K562 (cell line): ENCODE measurements at regions not wholly inside any gene's neighbourhood (a gene's known extent, or its start where the extent isn't known, plus 50 kb on each side); places are given as distances from the start of the nearest gene placed in this dataset.

ENCODE experiments used
- CHD2 ChIP-seq: IDR thresholded peaks from 2 replicates; pipeline ENCODE4 v1.6.1; 2011; ENCODE audit warnings: low read depth, low read length
- HNRNPUL1 ChIP-seq: fragments of 200-400 bp; formaldehyde crosslinking; IDR thresholded peaks from 2 replicates; pipeline ENCODE4 v1.6.1; 2017; ENCODE audit warnings: low read length
- MYC ChIP-seq, 2 experiments: fragments of 250-450 bp in 1 of 2; sonication (Bioruptor Pico) in 1 of 2; IDR thresholded peaks; 2 replicates each; pipeline versions ENCODE4 v1.5.1 to v1.6.1; 2012 to 2021; ENCODE audit warnings: low read depth in 2 of 2, borderline replicate concordance in 1 of 2, improper control_type of control experiment in 1 of 2, low read length in 1 of 2, mild to moderate bottlenecking in 1 of 2, moderate library complexity in 1 of 2
- STAT5B ChIP-seq: fragments of 250-450 bp; sonication (Bioruptor Pico); IDR thresholded peaks from 2 replicates; pipeline ENCODE4 v1.8.0; 2021; ENCODE audit warnings: mild to moderate bottlenecking, inconsistent platforms
- TRIM24 ChIP-seq, 2 experiments: fragments of 450-650 bp; IDR thresholded peaks; 2 replicates each; pipeline ENCODE4 v1.6.1; 2016
- ZNF184 ChIP-seq: sonication (generic); formaldehyde crosslinking; IDR thresholded peaks from 2 replicates; pipeline ENCODE4 v1.5.0; 2020; ENCODE audit warnings: missing genetic modification reagents
- ZNF274 ChIP-seq: IDR thresholded peaks from 2 replicates; pipeline ENCODE4 v1.6.1; 2011; ENCODE audit warnings: low read depth, mild to moderate bottlenecking, low read length, moderate library complexity, borderline replicate concordance
- ZNF780A ChIP-seq: fragments of 250-450 bp; sonication (Bioruptor Pico); IDR thresholded peaks from 2 replicates; pipeline ENCODE4 v1.5.0; 2021; ENCODE audit warnings: mild to moderate bottlenecking
- TF ChIP-seq, protein P1 (sequence below), 3 experiments: IDR thresholded peaks in 2 of 3; conservative IDR thresholded peaks in 1 of 3; 2 replicates each; pipeline ENCODE4 v1.5.1; 2011 to 2012; ENCODE audit warnings: low read length in 3 of 3, mild to moderate bottlenecking in 3 of 3, control low read depth in 2 of 3, improper control_type of control experiment in 1 of 3, inconsistent platforms in 1 of 3, low read depth in 1 of 3, mixed read lengths in 1 of 3, moderate library complexity in 1 of 3; ENCODE audit not compliant: insufficient read depth in 2 of 3
- TF ChIP-seq, protein P2 (sequence below): sonication (generic); formaldehyde crosslinking; IDR thresholded peaks from 2 replicates; pipeline ENCODE4 v1.8.1; 2023; ENCODE audit warnings: mild to moderate bottlenecking, missing genetic modification reagents

DNA sequence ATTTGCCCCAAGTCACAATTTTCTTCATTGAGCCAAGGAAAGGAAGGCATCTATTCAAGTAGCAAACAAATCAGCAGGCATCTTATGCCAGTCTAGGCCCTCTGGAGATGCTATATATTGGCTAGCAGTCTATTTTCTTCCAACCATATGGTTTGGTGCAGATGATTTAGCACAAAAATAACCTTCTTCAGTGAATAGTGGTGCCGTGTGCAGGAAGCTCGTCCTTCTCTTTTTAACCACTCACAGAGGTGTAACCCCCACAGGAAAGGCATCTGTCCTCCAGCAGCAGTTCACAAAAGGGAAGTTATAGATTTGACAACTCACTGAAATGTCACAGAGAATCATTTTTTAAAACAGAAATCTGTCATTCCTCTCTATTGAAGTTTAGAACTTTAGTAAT is 445.7 kb upstream of the SYT1 start:
- TF ChIP-seq, protein P1, sequence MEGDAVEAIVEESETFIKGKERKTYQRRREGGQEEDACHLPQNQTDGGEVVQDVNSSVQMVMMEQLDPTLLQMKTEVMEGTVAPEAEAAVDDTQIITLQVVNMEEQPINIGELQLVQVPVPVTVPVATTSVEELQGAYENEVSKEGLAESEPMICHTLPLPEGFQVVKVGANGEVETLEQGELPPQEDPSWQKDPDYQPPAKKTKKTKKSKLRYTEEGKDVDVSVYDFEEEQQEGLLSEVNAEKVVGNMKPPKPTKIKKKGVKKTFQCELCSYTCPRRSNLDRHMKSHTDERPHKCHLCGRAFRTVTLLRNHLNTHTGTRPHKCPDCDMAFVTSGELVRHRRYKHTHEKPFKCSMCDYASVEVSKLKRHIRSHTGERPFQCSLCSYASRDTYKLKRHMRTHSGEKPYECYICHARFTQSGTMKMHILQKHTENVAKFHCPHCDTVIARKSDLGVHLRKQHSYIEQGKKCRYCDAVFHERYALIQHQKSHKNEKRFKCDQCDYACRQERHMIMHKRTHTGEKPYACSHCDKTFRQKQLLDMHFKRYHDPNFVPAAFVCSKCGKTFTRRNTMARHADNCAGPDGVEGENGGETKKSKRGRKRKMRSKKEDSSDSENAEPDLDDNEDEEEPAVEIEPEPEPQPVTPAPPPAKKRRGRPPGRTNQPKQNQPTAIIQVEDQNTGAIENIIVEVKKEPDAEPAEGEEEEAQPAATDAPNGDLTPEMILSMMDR (IDR thresholded peaks at IDR 0.05 in 2 of 3, conservative IDR thresholded peaks at IDR 0.05 in 1 of 3; ENCODE audit: insufficient read depth in 2 of 3, low read depth in 1 of 3, low read length in 3 of 3): no peak
- no peak for TF ChIP-seq CHD2
- TF ChIP-seq ZNF274: no peak
- no peak for TF ChIP-seq ZNF780A (CRISPR knock-in tag)
- TF ChIP-seq, protein P2, sequence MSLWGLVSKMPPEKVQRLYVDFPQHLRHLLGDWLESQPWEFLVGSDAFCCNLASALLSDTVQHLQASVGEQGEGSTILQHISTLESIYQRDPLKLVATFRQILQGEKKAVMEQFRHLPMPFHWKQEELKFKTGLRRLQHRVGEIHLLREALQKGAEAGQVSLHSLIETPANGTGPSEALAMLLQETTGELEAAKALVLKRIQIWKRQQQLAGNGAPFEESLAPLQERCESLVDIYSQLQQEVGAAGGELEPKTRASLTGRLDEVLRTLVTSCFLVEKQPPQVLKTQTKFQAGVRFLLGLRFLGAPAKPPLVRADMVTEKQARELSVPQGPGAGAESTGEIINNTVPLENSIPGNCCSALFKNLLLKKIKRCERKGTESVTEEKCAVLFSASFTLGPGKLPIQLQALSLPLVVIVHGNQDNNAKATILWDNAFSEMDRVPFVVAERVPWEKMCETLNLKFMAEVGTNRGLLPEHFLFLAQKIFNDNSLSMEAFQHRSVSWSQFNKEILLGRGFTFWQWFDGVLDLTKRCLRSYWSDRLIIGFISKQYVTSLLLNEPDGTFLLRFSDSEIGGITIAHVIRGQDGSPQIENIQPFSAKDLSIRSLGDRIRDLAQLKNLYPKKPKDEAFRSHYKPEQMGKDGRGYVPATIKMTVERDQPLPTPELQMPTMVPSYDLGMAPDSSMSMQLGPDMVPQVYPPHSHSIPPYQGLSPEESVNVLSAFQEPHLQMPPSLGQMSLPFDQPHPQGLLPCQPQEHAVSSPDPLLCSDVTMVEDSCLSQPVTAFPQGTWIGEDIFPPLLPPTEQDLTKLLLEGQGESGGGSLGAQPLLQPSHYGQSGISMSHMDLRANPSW (CRISPR knock-in tag): no peak
- no peak for TF ChIP-seq TRIM24 (IDR thresholded peaks at IDR 0.05)
- no peak for TF ChIP-seq ZNF184 (CRISPR knock-in tag)
- no peak for TF ChIP-seq MYC (IDR thresholded peaks at IDR 0.05; ENCODE audit: low read depth, low read length)
- TF ChIP-seq MYC (CRISPR knock-in tag; IDR thresholded peaks at IDR 0.05; ENCODE audit: borderline replicate concordance, low read depth): no peak
- TF ChIP-seq STAT5B (CRISPR knock-in tag): no peak
- TF ChIP-seq HNRNPUL1: no peak
